Transverse colon (tissue), 4 donors: ENCODE measurements at regions not wholly inside any gene's neighbourhood (a gene's known extent, or its start where the extent isn't known, plus 50 kb on each side); places are given as distances from the start of the nearest gene placed in this dataset.

ENCODE experiments used
- POLR2AphosphoS5 ChIP-seq, 3 donors: sonication (generic); formaldehyde crosslinking; IDR thresholded peaks; one replicate each; pipeline ENCODE4 v1.6.1; 2016; ENCODE audit warnings: antibody characterized with exemption in 3 of 3
- TF ChIP-seq, protein P1 (sequence below), 5 experiments: fragments of 200-600 bp in 3 of 5; fragments of 450-650 bp in 2 of 5; sonication (generic) in 3 of 5; IDR thresholded peaks; 1 replicate in 2 of 5; 2 replicates in 3 of 5; pipeline ENCODE4 v1.5.1; 2016 to 2017; ENCODE audit warnings: antibody characterized with exemption in 5 of 5, inconsistent platforms in 3 of 5, mild to moderate bottlenecking in 2 of 5, moderate library complexity in 1 of 5

DNA sequence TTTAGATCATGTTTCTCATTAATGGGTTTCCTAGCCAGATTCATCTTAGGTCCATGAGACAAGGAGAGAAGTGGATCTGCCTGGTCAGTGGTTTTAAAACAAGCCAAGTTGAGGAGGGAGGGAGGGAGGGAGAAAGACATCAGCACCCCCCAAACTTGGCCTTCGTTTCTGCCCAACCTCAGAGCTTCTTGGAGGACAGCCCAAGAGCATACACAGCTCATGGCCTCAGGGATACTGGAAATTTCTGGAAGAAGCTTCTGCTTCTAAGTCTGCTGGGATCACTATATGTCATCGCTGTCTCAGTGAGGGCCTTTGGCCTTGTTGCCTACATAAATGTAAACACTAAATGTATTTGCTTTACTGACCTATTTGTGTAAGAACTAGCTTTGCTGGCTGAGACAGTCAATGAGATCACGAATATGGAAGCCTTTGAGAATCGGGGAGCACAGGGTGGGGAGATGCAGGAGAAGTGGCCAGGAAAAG, 375.1 kb downstream of the BUD13 start:
- TF ChIP-seq, protein P1, sequence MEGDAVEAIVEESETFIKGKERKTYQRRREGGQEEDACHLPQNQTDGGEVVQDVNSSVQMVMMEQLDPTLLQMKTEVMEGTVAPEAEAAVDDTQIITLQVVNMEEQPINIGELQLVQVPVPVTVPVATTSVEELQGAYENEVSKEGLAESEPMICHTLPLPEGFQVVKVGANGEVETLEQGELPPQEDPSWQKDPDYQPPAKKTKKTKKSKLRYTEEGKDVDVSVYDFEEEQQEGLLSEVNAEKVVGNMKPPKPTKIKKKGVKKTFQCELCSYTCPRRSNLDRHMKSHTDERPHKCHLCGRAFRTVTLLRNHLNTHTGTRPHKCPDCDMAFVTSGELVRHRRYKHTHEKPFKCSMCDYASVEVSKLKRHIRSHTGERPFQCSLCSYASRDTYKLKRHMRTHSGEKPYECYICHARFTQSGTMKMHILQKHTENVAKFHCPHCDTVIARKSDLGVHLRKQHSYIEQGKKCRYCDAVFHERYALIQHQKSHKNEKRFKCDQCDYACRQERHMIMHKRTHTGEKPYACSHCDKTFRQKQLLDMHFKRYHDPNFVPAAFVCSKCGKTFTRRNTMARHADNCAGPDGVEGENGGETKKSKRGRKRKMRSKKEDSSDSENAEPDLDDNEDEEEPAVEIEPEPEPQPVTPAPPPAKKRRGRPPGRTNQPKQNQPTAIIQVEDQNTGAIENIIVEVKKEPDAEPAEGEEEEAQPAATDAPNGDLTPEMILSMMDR (IDR thresholded peaks at IDR 0.05): no peak
- TF ChIP-seq POLR2AphosphoS5 (IDR thresholded peaks at IDR 0.05): no peak
